ENCODE measurements at regions not wholly inside any gene's neighbourhood (a gene's known extent, or its start where the extent isn't known, plus 50 kb on each side); places are given as distances from the start of the nearest gene placed in this dataset.

DNA sequence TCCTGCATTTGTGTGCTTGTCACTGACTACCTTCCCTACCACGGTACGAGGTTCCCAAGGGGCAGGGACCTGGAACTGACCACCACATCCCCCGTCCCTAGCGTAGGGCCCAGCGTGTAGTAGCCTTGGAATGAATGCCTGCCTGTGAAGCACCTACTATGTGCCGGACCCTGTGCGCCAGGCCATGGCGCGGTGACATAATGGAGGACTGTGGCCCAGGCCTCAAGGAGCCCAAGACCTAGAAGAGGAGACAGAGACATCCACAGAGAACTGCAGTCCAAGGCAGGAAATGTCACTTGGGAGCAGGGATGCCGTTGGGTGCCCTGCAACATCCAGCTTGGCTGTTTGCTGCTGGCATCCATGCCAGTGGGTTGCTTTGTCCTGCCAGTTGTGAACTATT is 71.9 kb upstream of the SLC6A6 start:
- no peak for TF ChIP-seq EZH2phosphoT487 (IDR thresholded peaks at IDR 0.05)
- TF ChIP-seq, protein P1, sequence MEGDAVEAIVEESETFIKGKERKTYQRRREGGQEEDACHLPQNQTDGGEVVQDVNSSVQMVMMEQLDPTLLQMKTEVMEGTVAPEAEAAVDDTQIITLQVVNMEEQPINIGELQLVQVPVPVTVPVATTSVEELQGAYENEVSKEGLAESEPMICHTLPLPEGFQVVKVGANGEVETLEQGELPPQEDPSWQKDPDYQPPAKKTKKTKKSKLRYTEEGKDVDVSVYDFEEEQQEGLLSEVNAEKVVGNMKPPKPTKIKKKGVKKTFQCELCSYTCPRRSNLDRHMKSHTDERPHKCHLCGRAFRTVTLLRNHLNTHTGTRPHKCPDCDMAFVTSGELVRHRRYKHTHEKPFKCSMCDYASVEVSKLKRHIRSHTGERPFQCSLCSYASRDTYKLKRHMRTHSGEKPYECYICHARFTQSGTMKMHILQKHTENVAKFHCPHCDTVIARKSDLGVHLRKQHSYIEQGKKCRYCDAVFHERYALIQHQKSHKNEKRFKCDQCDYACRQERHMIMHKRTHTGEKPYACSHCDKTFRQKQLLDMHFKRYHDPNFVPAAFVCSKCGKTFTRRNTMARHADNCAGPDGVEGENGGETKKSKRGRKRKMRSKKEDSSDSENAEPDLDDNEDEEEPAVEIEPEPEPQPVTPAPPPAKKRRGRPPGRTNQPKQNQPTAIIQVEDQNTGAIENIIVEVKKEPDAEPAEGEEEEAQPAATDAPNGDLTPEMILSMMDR (IDR thresholded peaks at IDR 0.05) = no peak
